EH (cell line): ENCODE measurements at regions not wholly inside any gene's neighbourhood (a gene's known extent, or its start where the extent isn't known, plus 50 kb on each side); places are given as distances from the start of the nearest gene placed in this dataset.

Source experiments
- DNase-seq: peaks from one replicate; pipeline ENCODE4 v3.0.0-alpha.2; 2015; ENCODE audit warnings: low read depth

DNA sequence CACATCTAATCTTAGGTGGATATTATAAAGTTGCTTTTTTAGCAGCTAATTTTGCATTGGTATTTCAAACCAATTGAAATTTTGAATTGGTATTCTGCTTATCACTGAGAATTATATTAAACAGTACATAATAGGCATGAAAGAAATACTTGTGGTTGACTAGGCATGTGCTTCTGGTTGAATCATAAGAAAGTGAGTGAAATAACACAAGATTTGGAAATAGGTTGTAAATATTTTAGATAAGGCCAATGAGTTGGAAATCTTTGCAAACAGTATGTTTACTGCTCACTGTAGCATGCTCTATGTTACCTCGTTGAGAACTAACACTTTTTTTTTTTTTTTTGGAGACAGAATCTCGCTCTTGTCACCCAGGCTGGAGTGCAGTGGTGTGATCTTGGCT is 66.8 kb upstream of the RFC3 start:
- peak; percentile 53 for DNase-seq

DNA sequence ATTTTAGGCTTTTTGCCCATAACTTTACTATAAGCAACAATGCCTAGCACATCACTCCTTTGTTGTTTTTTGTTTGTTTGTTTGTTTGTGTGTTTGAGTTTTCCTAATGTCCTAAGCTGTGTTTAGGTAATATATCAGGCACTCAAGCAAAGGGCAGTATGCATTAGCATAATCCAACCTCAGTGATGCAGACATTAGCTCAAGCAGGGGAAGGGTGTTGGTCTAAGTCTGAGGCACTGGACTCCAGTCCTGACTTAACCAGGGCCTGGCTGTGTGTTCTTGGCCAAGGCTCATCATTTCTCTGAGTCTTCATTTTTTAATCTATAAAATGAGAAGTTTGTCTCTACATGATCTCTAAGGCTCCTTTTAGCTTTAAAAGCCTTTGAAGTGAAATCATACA is 65.9 kb upstream of the RFC3 start:
- no peak for DNase-seq

DNA sequence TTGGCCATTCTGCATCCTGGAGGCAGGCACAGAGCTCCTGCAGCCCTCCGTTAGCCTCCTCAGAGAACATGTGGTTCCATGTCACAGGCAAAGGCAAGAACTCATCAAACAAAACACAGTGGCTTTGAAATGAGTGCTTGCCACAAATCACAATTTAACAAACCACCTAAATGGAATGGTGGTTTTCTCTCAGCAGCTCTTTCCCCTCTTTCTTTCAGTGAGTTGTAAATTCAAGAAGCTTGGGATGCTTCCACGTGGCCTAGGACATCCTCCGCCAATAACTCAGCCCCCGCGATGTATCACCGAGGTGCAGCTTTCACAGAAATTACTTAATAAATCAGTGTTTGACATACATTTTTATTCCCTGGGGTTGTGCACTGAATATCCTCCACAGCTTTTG is 65.4 kb upstream of the RFC3 start:
- no peak for DNase-seq

DNA sequence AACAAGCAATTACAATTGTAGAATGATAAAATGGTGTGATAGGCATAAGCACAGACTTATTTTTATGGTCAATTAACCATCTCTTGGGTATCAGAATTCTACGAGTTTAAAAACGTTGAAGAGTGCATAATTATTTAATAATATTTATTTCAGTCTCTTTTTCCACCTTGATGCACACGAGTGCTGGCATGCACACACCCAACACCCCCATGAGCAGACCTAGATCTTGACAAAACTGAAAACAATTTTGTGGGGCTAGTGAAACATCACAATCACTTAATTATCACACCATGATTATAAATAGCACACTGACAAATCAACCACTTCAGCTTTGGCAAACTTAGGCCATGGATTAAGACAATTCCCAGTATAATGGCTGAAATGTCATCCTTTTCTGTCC is 61.0 kb upstream of the RFC3 start:
- no peak for DNase-seq

DNA sequence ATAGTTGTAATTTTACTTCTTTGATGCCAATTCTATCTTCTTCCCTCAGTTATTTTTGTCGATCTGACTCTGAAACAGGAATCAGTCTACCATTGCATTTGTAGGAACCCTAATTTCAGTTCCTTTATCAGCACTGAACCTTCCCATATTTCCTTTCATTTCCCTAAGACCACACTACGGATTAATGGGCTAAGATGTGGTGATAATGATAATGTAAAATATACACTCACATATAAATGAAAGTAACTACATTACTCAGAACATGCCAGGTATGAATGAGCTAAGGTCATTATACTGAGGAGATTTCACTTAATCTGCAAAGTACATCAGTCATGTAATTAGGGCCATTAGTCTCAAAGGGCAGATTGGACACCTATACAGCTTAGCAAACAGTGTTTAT is 60.2 kb upstream of the RFC3 start:
- DNase-seq = no peak

DNA sequence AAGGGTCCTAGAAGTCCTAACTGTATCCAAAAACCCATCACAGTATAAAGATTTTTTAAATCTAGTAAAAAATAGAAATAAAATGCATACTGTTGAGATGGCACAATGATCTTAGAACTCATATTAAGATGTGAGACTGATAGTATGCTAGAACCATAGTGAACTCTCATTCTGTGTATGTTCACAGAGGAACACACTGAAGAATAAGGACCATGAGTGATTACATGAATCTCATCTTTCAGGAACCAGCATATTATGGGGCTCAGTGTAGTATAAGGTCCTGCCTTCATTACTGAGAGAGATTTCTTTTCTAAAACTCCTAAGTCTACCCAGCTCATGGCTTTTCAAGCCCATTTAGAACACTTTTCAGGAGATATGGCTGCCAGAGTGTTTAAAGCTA is 59.8 kb upstream of the RFC3 start:
- DNase-seq = no peak

DNA sequence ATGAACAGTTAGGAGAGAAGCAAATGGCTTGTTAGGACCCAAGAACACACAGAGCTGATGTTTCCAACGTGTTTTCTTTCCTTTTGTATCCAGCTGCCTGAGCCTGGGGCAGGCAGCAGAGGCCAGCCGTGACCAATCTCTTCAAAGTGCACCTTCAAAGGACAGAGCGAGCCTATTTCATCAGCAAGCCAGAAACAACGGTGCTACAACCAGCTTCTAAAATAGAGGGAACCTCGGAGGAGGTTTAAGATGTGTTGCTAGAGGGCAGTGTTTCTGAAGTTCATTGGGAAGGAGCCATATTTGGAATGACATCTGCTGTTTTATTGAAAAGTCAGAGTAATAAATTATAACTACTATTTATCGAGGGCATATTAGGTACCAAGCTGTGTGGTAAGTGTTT is 56.2 kb upstream of the RFC3 start:
- peak; percentile 38 for DNase-seq

DNA sequence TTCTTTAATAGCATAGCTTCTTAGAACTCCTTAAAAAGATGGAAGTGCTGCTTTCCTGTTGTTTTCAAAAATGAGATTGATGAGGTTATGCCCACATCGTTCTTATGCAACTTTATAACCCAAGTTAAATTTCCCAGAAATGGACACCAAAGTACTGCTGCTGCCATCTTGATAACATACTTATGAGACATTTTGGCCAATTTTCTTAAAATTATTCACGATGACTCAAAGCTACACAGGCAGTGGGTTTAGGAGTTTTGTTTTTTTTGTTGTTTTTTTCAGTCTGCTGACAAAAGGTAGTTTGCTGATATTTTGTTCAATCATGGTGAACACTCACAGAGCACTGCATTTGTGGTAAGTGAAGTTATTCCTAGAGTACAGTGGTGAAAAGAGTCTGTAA is 54.9 kb upstream of the RFC3 start:
- no peak for DNase-seq

DNA sequence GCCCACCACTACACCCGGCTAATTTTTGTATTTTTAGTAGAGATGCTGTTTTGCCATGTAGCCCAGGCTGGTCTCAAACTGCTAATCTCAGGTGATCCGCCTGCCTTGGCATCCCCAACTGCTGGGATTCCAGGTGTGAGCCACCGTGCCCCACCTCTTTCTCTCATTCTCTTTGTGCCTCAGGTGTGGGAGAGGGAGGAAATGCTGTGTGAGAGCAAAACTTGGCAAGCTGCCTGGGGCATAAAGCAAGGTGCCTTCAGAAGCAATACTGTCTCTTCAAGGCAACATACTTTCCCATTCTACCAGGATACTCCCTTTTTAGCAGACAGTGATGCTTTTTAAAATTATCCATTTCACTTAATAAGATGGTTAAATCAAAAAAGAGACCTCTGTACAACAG is 53.2 kb upstream of the RFC3 start:
- no peak for DNase-seq

DNA sequence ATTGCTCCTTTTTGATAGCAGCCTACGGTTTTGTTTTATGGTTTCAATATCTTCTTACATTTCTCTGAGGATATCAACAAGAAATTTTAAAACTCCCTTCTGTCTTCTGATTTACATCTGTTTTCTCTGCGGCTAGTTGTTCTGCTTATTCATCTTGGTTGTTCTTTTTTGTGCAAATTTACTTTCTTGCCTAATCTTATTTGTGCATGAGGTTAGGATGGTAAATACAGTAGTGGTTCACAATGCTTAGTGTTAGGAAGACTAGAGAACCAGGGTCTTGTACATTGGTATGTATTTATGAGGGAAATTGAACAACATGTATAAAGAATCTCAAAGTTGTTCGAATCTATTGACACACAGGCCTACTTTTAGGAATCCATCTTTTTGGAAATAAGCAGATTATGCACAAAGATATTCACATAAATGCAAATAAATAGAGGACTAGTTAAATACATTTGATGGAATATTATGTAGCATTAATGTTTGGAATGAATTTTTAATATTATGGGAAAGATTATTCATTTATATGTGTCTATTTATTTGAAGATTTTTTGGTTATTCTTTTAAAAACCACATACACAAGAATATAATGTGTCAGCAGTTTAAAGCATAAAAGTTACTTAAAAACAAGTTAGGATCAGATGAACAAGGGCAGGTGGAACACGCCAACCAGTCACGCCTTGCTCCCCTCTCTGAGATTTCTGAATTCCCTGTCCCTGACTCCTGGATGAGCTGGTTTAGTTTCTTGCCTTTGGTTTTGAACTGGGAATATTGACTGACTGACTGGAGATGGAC is 51.4 kb upstream of the RFC3 start:
- no peak for DNase-seq

DNA sequence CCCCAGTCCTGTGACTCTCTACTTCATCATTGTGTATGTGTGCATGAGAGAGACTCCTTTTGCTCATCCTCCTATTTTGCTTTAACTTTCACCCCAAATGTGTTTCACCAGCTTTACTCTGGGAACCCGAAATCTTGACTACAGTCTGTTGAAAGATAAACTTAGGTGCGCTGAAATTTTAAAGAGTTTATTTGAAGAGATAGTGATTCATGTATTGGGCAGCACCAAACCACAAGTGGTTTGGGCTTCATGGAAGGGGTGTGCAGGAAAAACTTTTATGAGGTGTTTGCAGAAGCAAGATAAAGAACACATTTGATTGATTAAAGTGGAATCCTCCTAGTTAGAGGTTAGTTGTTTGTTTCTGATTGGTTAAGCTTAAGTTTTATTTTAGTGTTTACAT is 50.8 kb upstream of the RFC3 start:
- no peak for DNase-seq
